SK-N-MC (cell line): ENCODE measurements at regions not wholly inside any gene's neighbourhood (a gene's known extent, or its start where the extent isn't known, plus 50 kb on each side); places are given as distances from the start of the nearest gene placed in this dataset.

Source experiments
- EZH2 ChIP-seq: fragments of 200-600 bp; sonication (generic); IDR thresholded peaks from one replicate; pipeline ENCODE4 v1.6.1; 2017; ENCODE audit warnings: antibody characterized with exemption
- FOXP2 ChIP-seq: optimal IDR thresholded peaks from 2 replicates; pipeline ENCODE3; 2011; ENCODE audit warnings: mild to moderate bottlenecking, moderate library complexity; ENCODE audit not compliant: insufficient read depth; ENCODE audit errors: extremely low read length, control extremely low read depth
- POLR2AphosphoS5 ChIP-seq: IDR thresholded peaks from 2 replicates; pipeline ENCODE4 v1.6.1; 2012; ENCODE audit warnings: mild to moderate bottlenecking, low read depth, low read length, borderline replicate concordance

GRCh38 chr19:30924670-30925069, 424.6 kb downstream of the TSHZ3 start:
- TF ChIP-seq FOXP2 (no peak), POLR2AphosphoS5 (no peak), EZH2 (no peak)
